ENCODE measurements at regions not wholly inside any gene's neighbourhood (a gene's known extent, or its start where the extent isn't known, plus 50 kb on each side); places are given as distances from the start of the nearest gene placed in this dataset.

DNA sequence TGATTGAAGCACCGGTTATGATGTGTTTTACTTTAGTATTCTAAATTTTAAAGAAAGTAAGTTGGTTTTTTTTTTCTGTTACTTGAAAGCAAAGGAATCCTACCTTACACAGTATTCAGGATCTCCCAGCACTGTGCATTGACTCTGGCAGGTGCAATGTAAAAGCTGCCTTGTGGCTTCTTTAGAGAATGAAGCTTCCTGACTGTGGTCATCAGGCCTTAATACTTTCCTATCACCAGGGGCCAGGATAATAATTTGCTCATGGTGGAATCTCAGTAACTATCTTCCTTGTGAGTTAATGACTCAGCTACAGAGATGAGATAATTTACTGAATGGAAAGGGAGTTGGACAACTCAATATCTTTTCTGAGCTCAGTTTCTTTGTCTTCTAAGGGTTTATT is 435.5 kb upstream of the ZNF608 start:
- Histone ChIP-seq H2AFZ (ENCODE audit: low read length) (no peak overlapping the region), H3K4me1 (ENCODE audit: insufficient read depth, low read length) (no peaks in the 10 kb centered on the region), H4K20me1 (ENCODE audit: insufficient read depth, low read length) (no peaks in the 10 kb centered on the region), H3K79me2 (ENCODE audit: insufficient read depth, low read length) (no peaks in the 10 kb centered on the region), H3K27me3 (ENCODE audit: control insufficient read depth in 1 of 2, insufficient read depth in 2 of 2, low read length in 2 of 2) (no peaks in the 10 kb centered on the region), H3K4me2 (ENCODE audit: low read depth, low read length) (no peak overlapping the region), H3K9ac (ENCODE audit: insufficient read depth, low read depth, low read length) (no peak overlapping the region), H3K27ac (ENCODE audit: extremely low read length, insufficient read depth, low read length) (no peak overlapping the region), H3K9me3 (ENCODE audit: low read length) (peaks cover 13% of the 10 kb centered on the region), H3K4me3 (replicated peaks in 1 of 3; ENCODE audit: insufficient read depth in 1 of 3, low read depth in 2 of 3, low read length in 3 of 3) (no peak overlapping the region), H3K36me3 (replicated peaks in 1 of 2; ENCODE audit: control insufficient read depth in 1 of 2, insufficient read depth in 2 of 2, low read length in 2 of 2) (no peaks in the 10 kb centered on the region)
- in situ Hi-C loops (cut with HindIII; ENCODE audit: extremely low pct_ligation_motif_present, low pct_unique_long_range_greater_than_20kb) (no loop called here), intact Hi-C loops (cut with micrococcal nuclease; ENCODE audit: unreplicated experiment) (no loop called here)
- ChIA-PET CTCF (ENCODE audit: low intra/inter-chr PET ratio, low total read pairs) (no interaction called here), POLR2A (no interaction called here)
- 0% methylated on average over 1 of the region's 1 CpG for WGBS (ENCODE audit: low lambda C conversion rate)
- no TSS peak for BruUV-seq (replicated peaks)
- ATAC-seq = no peak
- no peak for FAIRE-seq
- TF ChIP-seq HDAC1 (CRISPR knock-in tag; IDR thresholded peaks at IDR 0.05) = no peak
- no peak for TF ChIP-seq PHF20 (CRISPR knock-in tag; IDR thresholded peaks at IDR 0.05)
- TF ChIP-seq ZNF616 (CRISPR knock-in tag; IDR thresholded peaks at IDR 0.05; ENCODE audit: low read depth) = no peak
- no peak for TF ChIP-seq MTF1 (CRISPR knock-in tag; IDR thresholded peaks at IDR 0.05)
- TF ChIP-seq, protein P1, sequence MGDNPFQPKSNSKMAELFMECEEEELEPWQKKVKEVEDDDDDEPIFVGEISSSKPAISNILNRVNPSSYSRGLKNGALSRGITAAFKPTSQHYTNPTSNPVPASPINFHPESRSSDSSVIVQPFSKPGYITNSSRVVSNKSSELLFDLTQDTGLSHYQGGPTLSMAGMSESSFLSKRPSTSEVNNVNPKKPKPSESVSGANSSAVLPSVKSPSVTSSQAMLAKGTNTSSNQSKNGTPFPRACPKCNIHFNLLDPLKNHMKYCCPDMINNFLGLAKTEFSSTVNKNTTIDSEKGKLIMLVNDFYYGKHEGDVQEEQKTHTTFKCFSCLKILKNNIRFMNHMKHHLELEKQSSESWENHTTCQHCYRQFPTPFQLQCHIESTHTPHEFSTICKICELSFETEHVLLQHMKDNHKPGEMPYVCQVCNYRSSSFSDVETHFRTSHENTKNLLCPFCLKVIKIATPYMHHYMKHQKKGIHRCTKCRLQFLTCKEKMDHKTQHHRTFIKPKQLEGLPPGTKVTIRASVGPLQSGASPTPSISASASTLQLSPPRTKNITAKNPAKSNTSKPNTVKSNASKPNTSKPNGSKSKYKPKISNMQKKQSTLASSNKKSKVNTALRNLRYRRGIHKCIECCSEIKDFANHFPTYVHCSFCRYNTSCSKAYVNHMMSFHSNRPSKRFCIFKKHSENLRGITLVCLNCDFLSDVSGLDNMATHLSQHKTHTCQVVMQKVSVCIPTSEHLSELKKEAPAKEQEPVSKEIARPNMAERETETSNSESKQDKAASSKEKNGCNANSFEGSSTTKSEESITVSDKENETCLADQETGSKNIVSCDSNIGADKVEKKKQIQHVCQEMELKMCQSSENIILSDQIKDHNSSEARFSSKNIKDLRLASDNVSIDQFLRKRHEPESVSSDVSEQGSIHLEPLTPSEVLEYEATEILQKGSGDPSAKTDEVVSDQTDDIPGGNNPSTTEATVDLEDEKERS (CRISPR knock-in tag; IDR thresholded peaks at IDR 0.05) = no peak
- no peak for DNase-seq (ENCODE audit: low spot score)

DNA sequence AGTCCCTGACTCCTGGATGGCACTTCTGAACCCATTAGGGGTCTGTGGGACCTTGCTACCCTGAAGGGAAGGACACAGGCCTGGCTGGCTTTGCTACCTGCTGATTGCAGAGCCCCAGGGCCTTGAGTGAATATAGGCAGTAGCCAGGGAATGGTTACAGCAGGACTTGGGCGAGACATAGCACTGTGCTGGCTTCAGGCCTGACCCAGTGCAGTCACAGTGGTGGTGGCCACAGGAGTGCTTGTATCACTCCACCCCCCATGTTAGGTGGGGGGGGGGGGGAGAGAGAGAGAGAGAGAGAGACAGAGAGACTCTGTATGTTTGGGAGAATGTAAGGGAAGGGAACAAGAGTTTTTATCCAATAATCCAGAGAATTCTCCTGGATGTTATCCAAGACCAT is 439.3 kb upstream of the ZNF608 start:
- H3K27me3 ChIP-seq (ENCODE audit: control insufficient read depth in 1 of 2, insufficient read depth in 2 of 2, low read length in 2 of 2) = no peaks in the 10 kb centered on the region
- DNase-seq (ENCODE audit: low spot score) (no peak), ATAC-seq (no peak), FAIRE-seq (no peak)
- CTCF ChIA-PET (ENCODE audit: low intra/inter-chr PET ratio, low total read pairs) = no interaction called here
- no peak overlapping the region for H3K4me3 ChIP-seq (replicated peaks in 1 of 3; ENCODE audit: insufficient read depth in 1 of 3, low read depth in 2 of 3, low read length in 3 of 3)
- H3K9ac ChIP-seq (ENCODE audit: insufficient read depth, low read depth, low read length) = no peak overlapping the region
- no peak overlapping the region for H3K27ac ChIP-seq (ENCODE audit: extremely low read length, insufficient read depth, low read length)
- no TSS peak for BruUV-seq (replicated peaks)
- 33% methylated on average over 1 of the region's 1 CpG for WGBS (ENCODE audit: low lambda C conversion rate)
- no peaks in the 10 kb centered on the region for H4K20me1 ChIP-seq (ENCODE audit: insufficient read depth, low read length)
- no peaks in the 10 kb centered on the region for H3K36me3 ChIP-seq (replicated peaks in 1 of 2; ENCODE audit: control insufficient read depth in 1 of 2, insufficient read depth in 2 of 2, low read length in 2 of 2)
- H2AFZ ChIP-seq (ENCODE audit: low read length) = no peak overlapping the region
- H3K4me2 ChIP-seq (ENCODE audit: low read depth, low read length) = no peak overlapping the region
- no peaks in the 10 kb centered on the region for H3K4me1 ChIP-seq (ENCODE audit: insufficient read depth, low read length)
- in situ Hi-C loops (cut with HindIII; ENCODE audit: extremely low pct_ligation_motif_present, low pct_unique_long_range_greater_than_20kb) (no loop called here), intact Hi-C loops (cut with micrococcal nuclease; ENCODE audit: unreplicated experiment) (no loop called here)
- H3K9me3 ChIP-seq (ENCODE audit: low read length) = no peaks in the 10 kb centered on the region
- POLR2A ChIA-PET = no interaction called here
- H3K79me2 ChIP-seq (ENCODE audit: insufficient read depth, low read length) = no peaks in the 10 kb centered on the region
- TF ChIP-seq SIN3B (IDR thresholded peaks at IDR 0.05; ENCODE audit: low read length) = no peak
- TF ChIP-seq SKI (IDR thresholded peaks at IDR 0.05; ENCODE audit: partially characterized antibody) = no peak
- TF ChIP-seq GTF3A (CRISPR knock-in tag; conservative IDR thresholded peaks at IDR 0.05) = no peak
- TF ChIP-seq NR3C1 (CRISPR knock-in tag; IDR thresholded peaks at IDR 0.05) = no peak
- TF ChIP-seq, protein P2, sequence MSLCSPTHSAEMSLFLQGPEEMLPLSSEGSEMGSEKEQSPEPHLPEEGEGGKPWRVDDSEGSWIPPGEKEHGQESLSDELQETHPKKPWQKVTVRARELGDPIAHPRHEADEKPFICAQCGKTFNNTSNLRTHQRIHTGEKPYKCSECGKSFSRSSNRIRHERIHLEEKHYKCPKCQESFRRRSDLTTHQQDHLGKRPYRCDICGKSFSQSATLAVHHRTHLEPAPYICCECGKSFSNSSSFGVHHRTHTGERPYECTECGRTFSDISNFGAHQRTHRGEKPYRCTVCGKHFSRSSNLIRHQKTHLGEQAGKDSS (CRISPR knock-in tag; IDR thresholded peaks at IDR 0.05; ENCODE audit: borderline replicate concordance, low read depth) = no peak
- TF ChIP-seq SRSF1 (optimal IDR thresholded peaks at IDR 0.05; ENCODE audit: low read depth, low read length) = no peak
- no peak for TF ChIP-seq EP300 (IDR thresholded peaks at IDR 0.05; ENCODE audit: low read depth in 2 of 2, low read length in 2 of 2)
- TF ChIP-seq EP300 (CRISPR knock-in tag; IDR thresholded peaks at IDR 0.05; ENCODE audit: borderline replicate concordance) = no peak

Data from HepG2 (cell line).